Mesenchymal stem cell (in vitro differentiated cells and primary cell): ENCODE measurements at regions not wholly inside any gene's neighbourhood (a gene's known extent, or its start where the extent isn't known, plus 50 kb on each side); places are given as distances from the start of the nearest gene placed in this dataset.
A peak's percentile ranks its signal among the peaks of the same experiment; 100 is the strongest.

Source experiments
- DNase-seq: peaks from one replicate; pipeline ENCODE4 v3.0.0-alpha.2; 2013
- H2AFZ ChIP-seq: one replicate; pipeline ENCODE4 v1.6.1; 2013; ENCODE audit warnings: low read depth, mild to moderate bottlenecking, control low read depth, inconsistent platforms, low read length, moderate library complexity
- H2AK5ac ChIP-seq: 2 replicates; pipeline ENCODE4 v1.6.1; 2013; ENCODE audit warnings: low read length, moderate library complexity, mild to moderate bottlenecking, inconsistent platforms; ENCODE audit not compliant: severe bottlenecking
- H2BK120ac ChIP-seq: one replicate; pipeline ENCODE4 v1.6.1; 2013; ENCODE audit warnings: low read depth, mild to moderate bottlenecking, inconsistent platforms, low read length, moderate library complexity
- H2BK12ac ChIP-seq, 2 experiments: one replicate each; pipeline ENCODE4 v1.6.1; 2013; ENCODE audit warnings: inconsistent platforms in 2 of 2, low read length in 2 of 2, mild to moderate bottlenecking in 2 of 2, moderate library complexity in 2 of 2, control low read depth in 1 of 2
- H2BK15ac ChIP-seq: one replicate; pipeline ENCODE4 v1.6.1; 2013; ENCODE audit warnings: mild to moderate bottlenecking, low read depth, inconsistent platforms; ENCODE audit not compliant: poor library complexity, severe bottlenecking
- H2BK5ac ChIP-seq: 2 replicates; pipeline ENCODE4 v1.6.1; 2013; ENCODE audit warnings: low read depth, mild to moderate bottlenecking, low read length, control low read depth, inconsistent platforms; ENCODE audit not compliant: poor library complexity, severe bottlenecking
- H3K14ac ChIP-seq, 2 experiments: one replicate each; pipeline ENCODE4 v1.6.1; 2013; ENCODE audit warnings: inconsistent platforms in 2 of 2, low read length in 2 of 2, control low read depth in 1 of 2, mild to moderate bottlenecking in 1 of 2, moderate library complexity in 1 of 2
- H3K18ac ChIP-seq, 2 experiments: one replicate each; pipeline ENCODE4 v1.6.1; 2013; ENCODE audit warnings: inconsistent platforms in 2 of 2, low read length in 2 of 2, control low read depth in 1 of 2, low read depth in 1 of 2, mild to moderate bottlenecking in 1 of 2
- H3K23ac ChIP-seq, 2 experiments: one replicate each; pipeline ENCODE4 v1.6.1; 2013; ENCODE audit warnings: inconsistent platforms in 2 of 2, low read length in 2 of 2, mild to moderate bottlenecking in 2 of 2, moderate library complexity in 2 of 2, control low read depth in 1 of 2
- H3K27ac ChIP-seq: 2 replicates; pipeline ENCODE4 v1.5.1; 2013; ENCODE audit warnings: mild to moderate bottlenecking, moderate library complexity, low read length, control low read depth, inconsistent platforms; ENCODE audit not compliant: poor library complexity, severe bottlenecking
- H3K27me3 ChIP-seq, 2 experiments: 2 replicates each; pipeline versions ENCODE4 v1.6.1 to v1.7.0; 2013; ENCODE audit warnings: low read length in 2 of 2, mild to moderate bottlenecking in 2 of 2, moderate library complexity in 2 of 2, control low read depth in 1 of 2, inconsistent platforms in 1 of 2; ENCODE audit not compliant: control insufficient read depth in 1 of 2, insufficient read depth in 1 of 2
- H3K36me3 ChIP-seq, 2 experiments: 2 replicates each; pipeline versions ENCODE4 v1.6.1 to v1.7.0; 2013; ENCODE audit warnings: low read length in 2 of 2, control low read depth in 1 of 2, inconsistent platforms in 1 of 2, low read depth in 1 of 2, mild to moderate bottlenecking in 1 of 2; ENCODE audit not compliant: insufficient read depth in 2 of 2, control insufficient read depth in 1 of 2
- H3K4ac ChIP-seq, 2 experiments: one replicate each; pipeline ENCODE4 v1.6.1; 2013; ENCODE audit warnings: inconsistent platforms in 2 of 2, low read length in 2 of 2, mild to moderate bottlenecking in 2 of 2, moderate library complexity in 2 of 2, control low read depth in 1 of 2, low read depth in 1 of 2
- H3K4me1 ChIP-seq: 2 replicates; pipeline ENCODE4 v1.6.1; 2013; ENCODE audit warnings: low read depth, low read length, control low read depth; ENCODE audit not compliant: control insufficient read depth, insufficient read depth
- H3K4me2 ChIP-seq: 2 replicates; pipeline ENCODE4 v1.6.1; 2013; ENCODE audit warnings: low read length, mild to moderate bottlenecking, inconsistent platforms; ENCODE audit not compliant: poor library complexity, severe bottlenecking
- H3K4me3 ChIP-seq, 2 experiments: 2 replicates each; pipeline versions ENCODE4 v1.5.1 to v1.7.0; 2013; ENCODE audit warnings: low read length in 2 of 2, mild to moderate bottlenecking in 2 of 2, control low read depth in 1 of 2, low read depth in 1 of 2; ENCODE audit not compliant: insufficient read depth in 1 of 2
- H3K79me1 ChIP-seq: replicated peaks from 2 replicates; pipeline ENCODE4 v1.6.1; 2013; ENCODE audit warnings: mild to moderate bottlenecking, control low read depth, low read length, inconsistent platforms; ENCODE audit not compliant: poor library complexity, severe bottlenecking
- H3K9ac ChIP-seq: 2 replicates; pipeline ENCODE4 v1.7.0; 2013; ENCODE audit warnings: mild to moderate bottlenecking, low read length, moderate library complexity
- H3K9me3 ChIP-seq: 2 replicates; pipeline ENCODE4 v1.7.0; 2013; ENCODE audit warnings: mild to moderate bottlenecking, low read length; ENCODE audit not compliant: control insufficient read depth
- H4K8ac ChIP-seq: one replicate; pipeline ENCODE4 v1.6.1; 2013; ENCODE audit warnings: inconsistent platforms, mild to moderate bottlenecking, low read length, moderate library complexity
- H4K91ac ChIP-seq: one replicate; pipeline ENCODE4 v1.6.1; 2013; ENCODE audit warnings: mild to moderate bottlenecking, low read length, inconsistent platforms
- WGBS: methylation state at CpG from one replicate; pipeline ENCODE4 v1.1.7; 2013; ENCODE audit warnings: mixed read lengths; 5-methylcytosine and 5-hydroxymethylcytosine counted together

GRCh38 chrX:2609431-2610238, 81.5 kb upstream of the CD99 start:
- no peak overlapping the region for H2BK12ac ChIP-seq
- peak overlapping the region in 1 of 2 experiments; percentile 63 for H3K4ac ChIP-seq
- peak overlapping the region; percentile 83 to 88 for H3K18ac ChIP-seq
- H3K36me3 ChIP-seq = peaks cover 0 to 2% of the 10 kb centered on the region in 2 experiments
- H3K9me3 ChIP-seq = no peaks in the 10 kb centered on the region
- peak overlapping the region; percentile 85 for H3K9ac ChIP-seq
- no peak overlapping the region for H4K8ac ChIP-seq
- H3K4me1 ChIP-seq = peaks cover 4% of the 10 kb centered on the region
- WGBS = 1% methylated on average over 29 of the region's 44 CpGs
- peak overlapping the region; percentile 83 for H2BK15ac ChIP-seq
- H2BK5ac ChIP-seq = peak overlapping the region; percentile 79
- H3K4me2 ChIP-seq = peak overlapping the region; percentile 97
- peak; percentile 46 for DNase-seq
- H2BK120ac ChIP-seq = peak overlapping the region; percentile 61
- no peak overlapping the region for H3K14ac ChIP-seq
- H3K27ac ChIP-seq = peak overlapping the region; percentile 40
- no peak overlapping the region for H4K91ac ChIP-seq
- peaks cover 28% of the 10 kb centered on the region for H3K79me1 ChIP-seq
- H3K23ac ChIP-seq = no peak overlapping the region
- H2AFZ ChIP-seq = peak overlapping the region; percentile 66
- peak overlapping the region; percentile 74 to 93 for H3K4me3 ChIP-seq
- no peak overlapping the region for H2AK5ac ChIP-seq
- no peaks in the 10 kb centered on the region for H3K27me3 ChIP-seq

GRCh38 chrX:2608638-2609430, 82.3 kb upstream of the CD99 start:
- Histone ChIP-seq H3K9ac (peak overlapping the region; percentile 88), H3K27ac (peak overlapping the region; percentile 34), H2BK12ac (peak overlapping the region in 1 of 2 experiments; percentile 21), H4K8ac (peak overlapping the region; percentile 94), H3K4me1 (peaks cover 4% of the 10 kb centered on the region), H3K14ac (peak overlapping the region in 1 of 2 experiments; percentile 79), H3K4me3 (peak overlapping the region; percentile 74 to 93), H3K27me3 (no peaks in the 10 kb centered on the region), H3K4me2 (peak overlapping the region; percentile 97), H2BK15ac (peak overlapping the region; percentile 74), H2AFZ (peak overlapping the region; percentile 84), H2BK120ac (peak overlapping the region; percentile 84), H3K36me3 (peaks cover 0 to 2% of the 10 kb centered on the region in 2 experiments), H2AK5ac (no peak overlapping the region), H2BK5ac (peak overlapping the region; percentile 53), H3K9me3 (no peaks in the 10 kb centered on the region), H3K23ac (peak overlapping the region in 1 of 2 experiments; percentile 71), H4K91ac (peak overlapping the region; percentile 73), H3K4ac (peak overlapping the region in 1 of 2 experiments; percentile 24), H3K18ac (peak overlapping the region; percentile 88 to 95), H3K79me1 (peaks cover 28% of the 10 kb centered on the region)
- peak; percentile 88 for DNase-seq
- WGBS = 4% methylated on average over 29 of the region's 63 CpGs

- Histone ChIP-seq H3K36me3 (peaks cover 0 to 8% of the 10 kb centered on the region in 2 experiments), H3K4ac (no peak overlapping the region), H3K18ac (no peak overlapping the region), H3K4me1 (peaks cover 4% of the 10 kb centered on the region), H3K9me3 (no peaks in the 10 kb centered on the region), H2BK5ac (no peak overlapping the region), H3K27ac (no peak overlapping the region), H2AFZ (no peak overlapping the region), H3K27me3 (no peaks in the 10 kb centered on the region), H3K9ac (no peak overlapping the region), H4K8ac (no peak overlapping the region), H3K23ac (no peak overlapping the region), H2BK12ac (no peak overlapping the region), H2AK5ac (no peak overlapping the region), H2BK15ac (no peak overlapping the region), H3K4me3 (no peak overlapping the region), H2BK120ac (no peak overlapping the region), H3K14ac (no peak overlapping the region), H3K4me2 (no peak overlapping the region), H4K91ac (no peak overlapping the region), H3K79me1 (peaks cover 32% of the 10 kb centered on the region)
- 98% methylated on average over 2 of the region's 2 CpGs for WGBS
- DNase-seq = no peak
Observed at GRCh38 chrX:2607113-2607512, 84.0 kb upstream of the CD99 start.

GRCh38 chrX:2600564-2600963, 90.5 kb upstream of the CD99 start:
- H3K9me3 ChIP-seq = no peaks in the 10 kb centered on the region
- H3K14ac ChIP-seq = no peak overlapping the region
- no peak overlapping the region for H2BK15ac ChIP-seq
- H3K23ac ChIP-seq = no peak overlapping the region
- no peak overlapping the region for H2AK5ac ChIP-seq
- no peak overlapping the region for H3K27ac ChIP-seq
- H4K8ac ChIP-seq = no peak overlapping the region
- DNase-seq = no peak
- H3K79me1 ChIP-seq = peaks cover 15% of the 10 kb centered on the region
- 97% methylated on average over 6 of the region's 6 CpGs for WGBS
- no peak overlapping the region for H3K4me2 ChIP-seq
- H4K91ac ChIP-seq = no peak overlapping the region
- H3K4me1 ChIP-seq = no peaks in the 10 kb centered on the region
- H3K4me3 ChIP-seq = no peak overlapping the region
- H3K18ac ChIP-seq = no peak overlapping the region
- H2BK120ac ChIP-seq = no peak overlapping the region
- no peak overlapping the region for H3K9ac ChIP-seq
- H2BK5ac ChIP-seq = no peak overlapping the region
- no peak overlapping the region for H3K4ac ChIP-seq
- H3K27me3 ChIP-seq = no peaks in the 10 kb centered on the region
- H2AFZ ChIP-seq = no peak overlapping the region
- H2BK12ac ChIP-seq = no peak overlapping the region
- H3K36me3 ChIP-seq = peaks cover 6 to 10% of the 10 kb centered on the region in 2 experiments
